Neural cell (in vitro differentiated cells): ENCODE measurements at regions not wholly inside any gene's neighbourhood (a gene's known extent, or its start where the extent isn't known, plus 50 kb on each side); places are given as distances from the start of the nearest gene placed in this dataset.

Source experiments
- EZH2 ChIP-seq: fragments of 200-600, 300-800 bp; shearing (Covaris generic), sonication (generic); IDR thresholded peaks from 2 replicates; pipeline ENCODE4 v1.6.1; 2014; ENCODE audit warnings: antibody characterized with exemption, low read length, borderline replicate concordance, mild to moderate bottlenecking; ENCODE audit not compliant: insufficient read depth, poor library complexity, severe bottlenecking
- POLR2AphosphoS5 ChIP-seq: IDR thresholded peaks from 2 replicates; pipeline ENCODE4 v1.6.1; 2012
- SMC3 ChIP-seq: fragments of 450-650 bp; conservative IDR thresholded peaks from 2 replicates; pipeline ENCODE4 v1.6.1; 2014; ENCODE audit warnings: antibody characterized with exemption, mild to moderate bottlenecking, moderate library complexity; ENCODE audit not compliant: poor library complexity
- TF ChIP-seq, protein P1 (sequence below): fragments of 450-650 bp; IDR thresholded peaks from 2 replicates; pipeline ENCODE4 v1.5.1; 2014; ENCODE audit warnings: antibody characterized with exemption, mild to moderate bottlenecking, moderate library complexity; ENCODE audit not compliant: poor library complexity, severe bottlenecking
- TF ChIP-seq, protein P2 (sequence below): IDR thresholded peaks from 2 replicates; pipeline ENCODE4 v1.6.1; 2012; ENCODE audit warnings: borderline replicate concordance

DNA sequence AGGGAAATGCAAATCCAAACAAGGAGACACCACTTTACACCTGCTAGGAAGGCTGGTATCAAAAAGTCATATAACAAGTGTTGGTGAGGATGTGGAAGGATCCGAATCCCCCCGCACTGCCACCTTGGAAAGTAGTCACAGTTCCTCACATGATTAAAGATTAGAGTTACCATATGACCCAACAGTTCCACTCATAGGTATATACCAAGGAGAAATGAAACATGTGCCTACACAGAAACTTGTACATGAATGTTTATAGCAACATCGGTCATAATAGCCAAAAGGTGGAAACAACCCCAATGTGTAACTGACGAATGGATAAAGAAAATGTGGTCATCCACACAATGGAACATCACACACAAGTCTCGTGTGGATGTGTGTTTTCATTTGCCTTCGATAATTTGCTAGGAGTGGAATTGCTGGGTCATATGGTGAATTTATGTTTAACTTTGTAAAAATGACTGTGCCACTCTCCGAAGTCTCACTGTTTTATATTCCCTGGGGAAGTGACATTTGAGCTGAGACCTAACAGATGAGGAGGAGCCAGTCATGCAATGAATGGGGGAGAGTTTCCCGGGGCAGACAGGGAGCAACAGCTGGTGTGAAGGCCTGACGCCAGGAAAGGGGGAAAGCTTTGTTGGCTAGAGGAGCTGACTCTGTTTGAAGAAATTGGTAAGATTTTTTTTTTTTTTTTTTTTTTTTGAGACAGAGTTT lies 125.9 kb upstream of the MLN start:
- TF ChIP-seq SMC3 (no peak), EZH2 (no peak), POLR2AphosphoS5 (no peak)
- TF ChIP-seq, protein P1, sequence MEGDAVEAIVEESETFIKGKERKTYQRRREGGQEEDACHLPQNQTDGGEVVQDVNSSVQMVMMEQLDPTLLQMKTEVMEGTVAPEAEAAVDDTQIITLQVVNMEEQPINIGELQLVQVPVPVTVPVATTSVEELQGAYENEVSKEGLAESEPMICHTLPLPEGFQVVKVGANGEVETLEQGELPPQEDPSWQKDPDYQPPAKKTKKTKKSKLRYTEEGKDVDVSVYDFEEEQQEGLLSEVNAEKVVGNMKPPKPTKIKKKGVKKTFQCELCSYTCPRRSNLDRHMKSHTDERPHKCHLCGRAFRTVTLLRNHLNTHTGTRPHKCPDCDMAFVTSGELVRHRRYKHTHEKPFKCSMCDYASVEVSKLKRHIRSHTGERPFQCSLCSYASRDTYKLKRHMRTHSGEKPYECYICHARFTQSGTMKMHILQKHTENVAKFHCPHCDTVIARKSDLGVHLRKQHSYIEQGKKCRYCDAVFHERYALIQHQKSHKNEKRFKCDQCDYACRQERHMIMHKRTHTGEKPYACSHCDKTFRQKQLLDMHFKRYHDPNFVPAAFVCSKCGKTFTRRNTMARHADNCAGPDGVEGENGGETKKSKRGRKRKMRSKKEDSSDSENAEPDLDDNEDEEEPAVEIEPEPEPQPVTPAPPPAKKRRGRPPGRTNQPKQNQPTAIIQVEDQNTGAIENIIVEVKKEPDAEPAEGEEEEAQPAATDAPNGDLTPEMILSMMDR, result no peak
- TF ChIP-seq, protein P2, sequence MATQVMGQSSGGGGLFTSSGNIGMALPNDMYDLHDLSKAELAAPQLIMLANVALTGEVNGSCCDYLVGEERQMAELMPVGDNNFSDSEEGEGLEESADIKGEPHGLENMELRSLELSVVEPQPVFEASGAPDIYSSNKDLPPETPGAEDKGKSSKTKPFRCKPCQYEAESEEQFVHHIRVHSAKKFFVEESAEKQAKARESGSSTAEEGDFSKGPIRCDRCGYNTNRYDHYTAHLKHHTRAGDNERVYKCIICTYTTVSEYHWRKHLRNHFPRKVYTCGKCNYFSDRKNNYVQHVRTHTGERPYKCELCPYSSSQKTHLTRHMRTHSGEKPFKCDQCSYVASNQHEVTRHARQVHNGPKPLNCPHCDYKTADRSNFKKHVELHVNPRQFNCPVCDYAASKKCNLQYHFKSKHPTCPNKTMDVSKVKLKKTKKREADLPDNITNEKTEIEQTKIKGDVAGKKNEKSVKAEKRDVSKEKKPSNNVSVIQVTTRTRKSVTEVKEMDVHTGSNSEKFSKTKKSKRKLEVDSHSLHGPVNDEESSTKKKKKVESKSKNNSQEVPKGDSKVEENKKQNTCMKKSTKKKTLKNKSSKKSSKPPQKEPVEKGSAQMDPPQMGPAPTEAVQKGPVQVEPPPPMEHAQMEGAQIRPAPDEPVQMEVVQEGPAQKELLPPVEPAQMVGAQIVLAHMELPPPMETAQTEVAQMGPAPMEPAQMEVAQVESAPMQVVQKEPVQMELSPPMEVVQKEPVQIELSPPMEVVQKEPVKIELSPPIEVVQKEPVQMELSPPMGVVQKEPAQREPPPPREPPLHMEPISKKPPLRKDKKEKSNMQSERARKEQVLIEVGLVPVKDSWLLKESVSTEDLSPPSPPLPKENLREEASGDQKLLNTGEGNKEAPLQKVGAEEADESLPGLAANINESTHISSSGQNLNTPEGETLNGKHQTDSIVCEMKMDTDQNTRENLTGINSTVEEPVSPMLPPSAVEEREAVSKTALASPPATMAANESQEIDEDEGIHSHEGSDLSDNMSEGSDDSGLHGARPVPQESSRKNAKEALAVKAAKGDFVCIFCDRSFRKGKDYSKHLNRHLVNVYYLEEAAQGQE, result no peak
